Mammary epithelial cell (primary cell): ENCODE measurements at regions not wholly inside any gene's neighbourhood (a gene's known extent, or its start where the extent isn't known, plus 50 kb on each side); places are given as distances from the start of the nearest gene placed in this dataset.

Experiments
- CTCF ChIP-seq, 2 donors: IDR thresholded peaks in 1 of 2; conservative IDR thresholded peaks in 1 of 2; 2 replicates each; pipeline ENCODE4 v1.5.1; 2011 to 2012; ENCODE audit warnings: inconsistent platforms in 2 of 2, low read length in 2 of 2, mild to moderate bottlenecking in 2 of 2, control low read depth in 1 of 2, low read depth in 1 of 2; ENCODE audit not compliant: insufficient read depth in 1 of 2; ENCODE audit errors: extremely low read depth in 1 of 2
- EZH2 ChIP-seq: IDR thresholded peaks from 2 replicates; pipeline ENCODE4 v1.6.1; 2012; ENCODE audit warnings: low read length, inconsistent platforms, borderline replicate concordance

DNA sequence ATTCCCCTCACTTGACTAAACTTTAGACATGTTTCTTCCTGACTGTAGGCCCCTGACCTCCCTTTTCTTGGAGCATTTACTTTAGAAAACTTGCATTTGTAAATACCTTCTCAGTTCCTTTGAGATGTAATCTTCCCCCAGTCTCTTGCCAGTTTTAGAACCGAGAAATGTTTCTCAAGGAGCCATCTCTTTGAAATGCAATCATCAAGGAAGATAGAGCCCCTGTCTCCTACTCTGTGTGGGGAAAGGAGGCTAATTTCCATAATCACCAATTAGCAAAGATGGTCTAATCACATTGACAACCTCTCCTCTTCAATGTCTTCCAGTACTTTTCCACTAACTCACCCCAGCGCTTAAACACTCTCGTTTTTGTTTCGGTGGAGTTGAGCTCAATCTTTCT is 70.0 kb upstream of the SMIM30 start:
- TF ChIP-seq EZH2 (no peak), CTCF (conservative IDR thresholded peaks at IDR 0.05 in 1 of 2, IDR thresholded peaks at IDR 0.05 in 1 of 2; ENCODE audit: extremely low read depth in 1 of 2, insufficient read depth in 1 of 2, low read depth in 1 of 2, low read length in 2 of 2) (no peak)
